ENCODE measurements at regions not wholly inside any gene's neighbourhood (a gene's known extent, or its start where the extent isn't known, plus 50 kb on each side); places are given as distances from the start of the nearest gene placed in this dataset.

DNA sequence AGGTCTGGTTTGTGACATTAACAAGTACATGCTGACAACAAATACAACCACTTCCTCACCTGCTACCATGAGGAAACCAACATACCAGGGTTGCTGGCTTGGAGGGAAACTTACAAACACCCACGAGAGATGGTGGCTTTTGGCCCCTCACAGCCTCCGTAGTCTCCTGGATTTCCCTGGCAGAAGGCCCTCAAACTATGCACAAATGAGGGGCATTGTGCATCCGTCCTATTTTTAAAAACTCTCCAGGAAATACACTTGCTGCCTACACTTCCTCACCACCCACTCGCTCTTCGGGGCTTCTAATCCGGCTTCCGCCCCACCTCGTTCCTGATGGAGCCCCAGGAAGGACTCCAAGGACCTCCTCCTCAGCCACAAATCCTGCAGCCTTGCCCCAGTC lies 355.0 kb upstream of the GATB start:
- DNase-seq (ENCODE audit: low read depth in 2 of 2, low spot score in 1 of 2), result no peak

DNA sequence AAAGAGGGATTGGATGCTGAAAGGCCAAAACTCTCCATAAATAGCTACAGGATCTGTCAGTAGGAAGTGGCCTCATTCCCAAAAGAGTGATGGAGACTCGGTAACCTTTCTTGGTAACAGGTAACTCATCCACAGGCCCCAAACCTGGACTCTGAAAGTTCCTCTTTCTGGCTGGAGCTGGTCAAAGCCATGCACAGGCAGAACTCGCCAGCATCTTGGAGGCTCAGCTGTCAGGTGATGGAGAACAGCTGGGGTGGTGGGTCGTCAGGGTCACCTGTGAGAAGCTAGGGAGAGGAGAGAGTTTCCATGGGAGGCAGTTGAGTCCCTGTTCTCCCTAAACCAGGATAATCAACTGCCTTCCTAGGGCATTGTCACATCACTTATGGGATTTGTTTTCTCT lies 354.3 kb upstream of the GATB start:
- no peak for DNase-seq (ENCODE audit: low read depth in 2 of 2, low spot score in 1 of 2)

DNA sequence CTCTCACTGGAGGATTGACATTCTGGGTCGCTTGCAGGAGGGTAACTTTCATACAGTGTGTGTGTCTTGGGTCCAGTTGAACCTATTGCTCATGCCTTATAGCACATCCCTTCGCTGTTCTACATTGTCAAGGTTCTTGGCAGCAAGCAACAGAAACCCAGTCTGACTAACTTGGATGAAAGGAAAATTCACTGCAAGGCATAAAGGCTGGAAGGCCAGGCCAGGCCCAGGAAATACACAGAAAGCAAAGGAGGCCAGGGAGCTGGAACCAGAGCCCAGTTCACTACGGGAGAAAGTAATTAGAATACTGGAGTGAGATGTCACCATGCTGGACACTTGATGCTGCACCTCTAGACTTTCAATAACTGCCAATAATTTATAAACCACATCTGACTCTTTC lies 353.8 kb upstream of the GATB start:
- DNase-seq (ENCODE audit: low read depth in 2 of 2, low spot score in 1 of 2), result no peak

DNA sequence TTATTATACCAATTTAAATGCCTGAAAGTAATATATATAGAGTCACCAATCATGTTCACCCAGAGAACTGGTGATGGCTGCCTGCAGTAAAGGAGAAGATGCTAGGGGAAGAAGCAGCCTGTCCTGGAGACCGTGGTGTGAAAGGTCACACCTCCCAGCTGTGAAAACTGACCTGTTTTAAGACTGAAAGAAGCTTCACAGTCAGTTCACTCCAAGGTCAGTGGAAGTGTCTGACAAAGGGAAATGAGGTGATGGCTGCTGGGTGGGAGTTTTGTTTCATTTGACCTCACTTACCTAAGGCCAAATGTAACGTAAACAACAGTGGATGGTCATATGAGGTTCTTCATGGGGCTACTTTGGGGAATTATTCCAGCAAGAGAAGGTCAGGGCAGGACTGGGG lies 352.1 kb upstream of the GATB start:
- no peak for DNase-seq (ENCODE audit: low read depth in 2 of 2, low spot score in 1 of 2)

DNA sequence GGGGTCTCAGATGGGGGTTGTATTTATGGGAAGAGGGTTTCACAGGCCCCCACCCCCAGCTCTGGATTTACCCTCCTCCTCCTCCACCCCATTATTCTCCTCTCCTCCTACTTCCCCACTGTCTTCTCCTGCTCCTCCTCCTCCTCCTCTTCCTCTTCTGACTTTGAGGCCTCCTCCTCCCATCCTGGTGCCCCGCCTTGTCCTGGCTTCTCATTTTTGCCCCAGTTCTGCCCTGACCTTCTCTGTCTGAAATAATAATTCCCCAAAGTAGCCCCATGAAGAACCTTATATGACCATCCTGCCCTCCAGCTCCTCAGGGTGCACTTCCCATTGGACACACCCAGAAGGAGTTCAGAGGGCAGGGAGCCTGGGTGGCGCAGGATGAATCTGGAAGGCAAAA lies 351.4 kb upstream of the GATB start:
- DNase-seq (ENCODE audit: low read depth in 2 of 2, low spot score in 1 of 2), result no peak

DNA sequence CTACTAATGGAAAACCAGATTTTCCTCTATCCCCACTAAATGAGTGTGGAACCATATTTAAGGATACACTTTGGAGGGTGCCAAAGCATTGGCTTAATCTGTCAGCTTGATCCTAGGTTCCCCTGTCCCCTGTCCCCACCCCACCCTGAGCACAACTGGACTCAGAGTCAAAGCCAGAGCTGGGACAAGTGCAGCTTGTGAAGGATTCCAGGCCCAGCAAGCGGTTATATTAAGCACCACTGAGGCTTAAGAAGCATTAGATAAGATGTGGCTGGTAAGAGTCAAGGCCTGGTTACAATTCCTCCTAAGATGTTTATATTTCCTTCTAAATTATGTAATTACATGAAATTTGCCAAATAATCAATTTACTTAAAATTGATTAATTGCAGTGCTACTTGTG lies 350.0 kb upstream of the GATB start:
- no peak for DNase-seq (ENCODE audit: low read depth in 2 of 2, low spot score in 1 of 2)

DNA sequence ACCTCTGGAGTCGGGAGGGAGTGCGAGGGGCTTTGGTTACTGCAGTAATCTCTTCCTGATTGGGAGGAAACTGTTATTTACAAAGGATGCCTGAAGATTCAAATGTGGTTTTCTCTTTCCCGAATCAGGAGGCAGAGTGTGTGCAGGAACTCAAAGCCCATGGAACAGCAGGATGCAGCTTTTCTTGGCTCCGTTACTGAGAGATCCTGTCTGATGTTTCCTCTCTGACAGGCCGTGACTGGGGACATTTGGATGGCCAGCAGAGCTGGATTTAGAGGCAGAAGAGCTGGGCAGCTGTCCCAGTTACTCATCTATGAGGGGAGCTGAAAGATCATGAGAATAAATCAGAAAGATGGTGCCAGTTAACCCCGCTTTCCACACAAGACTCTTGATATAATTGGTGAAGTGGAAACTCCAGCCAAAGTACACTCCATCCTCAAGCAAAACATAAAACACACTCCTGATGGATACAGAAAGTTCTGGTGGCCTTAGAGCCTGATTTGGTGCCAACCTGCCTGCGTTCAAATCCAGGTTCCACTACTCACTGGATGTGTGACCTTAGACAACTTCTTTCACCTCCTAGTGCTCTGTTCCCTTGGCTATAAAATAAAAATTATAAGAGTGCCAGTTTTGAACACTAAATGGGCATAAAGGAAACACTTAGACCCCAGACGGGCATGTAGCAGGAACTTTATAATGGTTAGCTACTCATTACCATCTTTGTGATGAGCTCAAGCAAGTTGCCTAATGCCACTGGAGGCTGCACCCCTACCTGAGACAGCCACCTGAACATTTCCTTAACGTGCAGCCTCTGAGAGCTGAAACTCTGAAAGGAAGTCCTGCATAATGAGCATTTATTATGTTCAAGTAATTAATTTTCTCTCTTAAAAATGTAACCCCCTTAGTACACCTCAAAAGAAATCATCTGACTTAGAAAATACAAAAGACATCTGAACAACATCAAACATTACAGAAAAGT lies 349.0 kb upstream of the GATB start:
- DNase-seq (ENCODE audit: low read depth in 2 of 2, low spot score in 1 of 2), result no peak

DNA sequence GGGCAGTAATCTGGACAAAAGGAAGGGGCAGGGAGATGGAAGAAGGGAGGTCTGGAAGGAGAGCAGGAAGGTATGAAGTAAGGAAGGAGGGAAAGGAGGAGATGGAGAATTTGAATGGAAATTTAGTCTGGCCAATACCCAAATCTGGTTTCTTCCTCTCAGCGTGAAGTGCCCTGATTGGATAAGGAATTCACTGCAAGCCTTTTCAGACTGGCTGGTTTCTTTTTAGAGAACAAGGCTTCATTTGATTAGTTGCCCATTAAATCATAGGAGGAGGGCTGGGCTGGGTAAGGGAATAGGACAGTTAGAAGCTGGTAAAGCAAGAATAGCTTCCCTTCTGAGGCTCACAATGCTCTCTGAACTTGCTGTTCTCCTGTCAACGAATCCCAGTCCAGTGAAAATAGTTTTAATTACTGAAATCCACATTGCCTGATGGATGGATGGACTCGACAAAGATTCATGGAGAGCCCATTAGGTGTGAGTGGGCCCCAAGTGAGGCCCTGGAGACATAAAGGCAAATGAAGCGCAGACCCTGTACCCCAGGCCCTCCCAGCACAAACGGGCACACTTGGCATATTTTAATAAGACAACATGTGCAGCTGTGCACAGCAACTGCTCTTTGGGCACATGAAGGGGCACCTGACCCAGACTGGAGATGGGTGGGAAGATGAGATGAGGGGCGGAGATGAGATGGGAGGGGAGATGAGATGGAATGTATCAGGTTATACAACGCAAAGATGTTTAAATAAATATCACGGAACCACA lies 347.1 kb upstream of the GATB start:
- no peak for DNase-seq (ENCODE audit: low read depth in 2 of 2, low spot score in 1 of 2)

DNA sequence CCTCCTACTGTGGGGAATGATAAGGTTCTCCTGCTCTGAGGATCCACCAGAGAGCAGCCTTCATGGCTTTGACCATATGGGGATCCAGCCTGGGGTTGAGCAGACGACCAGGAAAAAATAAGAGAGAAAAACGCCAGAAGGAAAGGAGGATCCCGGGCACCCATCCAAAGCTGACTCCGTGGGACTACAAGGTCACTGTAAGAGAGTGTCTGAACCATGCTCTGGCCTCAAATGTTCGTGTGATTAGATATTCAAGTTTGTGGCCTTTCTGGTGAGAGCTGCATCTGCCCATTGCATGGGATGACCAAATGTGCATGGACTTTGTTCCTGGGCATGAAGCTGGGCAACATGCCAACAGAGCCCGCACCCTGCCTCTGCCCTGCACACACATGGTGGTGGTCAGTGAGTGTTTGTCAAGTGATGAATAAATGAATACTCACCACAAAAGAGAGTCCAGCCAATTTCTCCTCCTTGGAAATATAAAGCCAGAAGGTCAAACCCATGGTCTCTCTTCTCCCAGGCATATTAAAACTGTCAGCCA lies 346.0 kb upstream of the GATB start:
- no peak for DNase-seq (ENCODE audit: low read depth in 2 of 2, low spot score in 1 of 2)

DNA sequence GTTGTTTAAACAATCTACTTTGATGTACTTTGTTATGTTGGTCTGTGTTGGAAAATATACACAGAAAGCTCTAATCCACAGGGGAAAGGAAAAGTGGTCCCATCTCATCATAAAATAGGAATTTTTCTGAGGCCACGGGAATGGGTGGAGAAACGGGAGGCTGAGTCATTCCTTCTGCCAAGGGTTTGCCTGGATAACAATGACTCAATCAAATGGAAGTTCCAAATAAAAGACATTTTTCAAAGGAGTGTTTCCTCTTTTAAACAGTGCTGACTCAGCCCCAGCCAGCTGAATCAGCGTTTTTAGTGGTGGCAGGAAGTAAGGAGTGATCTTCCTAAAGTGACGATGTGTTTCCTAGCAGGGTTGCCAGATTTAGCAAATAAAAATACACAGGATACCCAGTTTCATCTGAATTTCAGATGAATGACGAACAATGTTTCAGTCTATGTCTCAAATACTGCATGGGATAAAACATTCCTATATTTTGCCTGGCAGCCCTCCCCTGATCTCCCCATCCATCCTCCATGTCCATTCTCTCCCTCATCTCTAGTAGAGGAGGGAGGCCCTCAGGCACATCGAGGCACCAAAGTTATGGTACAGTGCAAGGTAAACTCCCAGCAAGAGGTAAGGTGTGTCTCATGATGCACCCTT lies 345.4 kb upstream of the GATB start:
- no peak for DNase-seq (ENCODE audit: low read depth in 2 of 2, low spot score in 1 of 2)

DNA sequence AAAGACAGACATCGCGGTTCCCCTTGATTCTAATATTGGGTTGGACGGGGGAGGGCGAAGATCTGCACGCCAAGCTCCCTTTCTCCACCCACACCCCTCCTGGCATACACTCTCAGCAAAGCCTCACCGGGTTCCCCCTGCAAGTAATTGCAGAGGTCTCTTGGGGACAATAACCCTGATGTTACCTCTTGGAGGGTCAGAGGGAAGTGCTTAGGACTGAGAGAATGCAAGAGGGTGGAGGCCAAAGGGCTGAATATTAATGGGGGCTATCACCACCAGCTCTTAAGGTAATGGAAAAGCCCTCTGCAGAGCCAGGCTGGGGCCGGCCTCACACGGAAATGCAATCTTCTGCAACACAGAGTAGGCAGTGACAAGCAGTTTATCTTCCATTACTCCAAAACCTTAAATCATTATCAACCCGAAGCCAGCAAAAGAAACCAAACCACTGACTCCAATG lies 344.1 kb upstream of the GATB start:
- no peak for DNase-seq (ENCODE audit: low read depth in 2 of 2, low spot score in 1 of 2)

DNA sequence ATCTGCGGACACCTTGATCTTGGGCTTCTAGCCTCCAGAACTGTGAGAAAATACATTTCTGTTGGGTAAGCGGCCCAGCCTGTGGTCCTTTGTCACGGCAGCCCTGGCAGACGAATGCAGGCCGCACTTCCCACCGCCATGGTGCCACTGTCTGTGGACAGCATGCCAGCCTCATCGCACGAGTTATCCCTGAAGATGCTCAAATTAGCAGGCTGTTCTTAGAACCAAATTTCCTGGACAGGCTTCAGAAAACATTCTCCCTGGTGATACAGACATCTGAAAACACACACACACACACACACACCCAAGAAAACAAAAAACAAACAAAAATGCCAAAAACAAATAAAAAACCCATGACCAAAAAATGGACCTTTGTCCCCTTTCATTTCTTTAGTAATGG lies 343.5 kb upstream of the GATB start:
- DNase-seq (ENCODE audit: low read depth in 2 of 2, low spot score in 1 of 2), result no peak

DNA sequence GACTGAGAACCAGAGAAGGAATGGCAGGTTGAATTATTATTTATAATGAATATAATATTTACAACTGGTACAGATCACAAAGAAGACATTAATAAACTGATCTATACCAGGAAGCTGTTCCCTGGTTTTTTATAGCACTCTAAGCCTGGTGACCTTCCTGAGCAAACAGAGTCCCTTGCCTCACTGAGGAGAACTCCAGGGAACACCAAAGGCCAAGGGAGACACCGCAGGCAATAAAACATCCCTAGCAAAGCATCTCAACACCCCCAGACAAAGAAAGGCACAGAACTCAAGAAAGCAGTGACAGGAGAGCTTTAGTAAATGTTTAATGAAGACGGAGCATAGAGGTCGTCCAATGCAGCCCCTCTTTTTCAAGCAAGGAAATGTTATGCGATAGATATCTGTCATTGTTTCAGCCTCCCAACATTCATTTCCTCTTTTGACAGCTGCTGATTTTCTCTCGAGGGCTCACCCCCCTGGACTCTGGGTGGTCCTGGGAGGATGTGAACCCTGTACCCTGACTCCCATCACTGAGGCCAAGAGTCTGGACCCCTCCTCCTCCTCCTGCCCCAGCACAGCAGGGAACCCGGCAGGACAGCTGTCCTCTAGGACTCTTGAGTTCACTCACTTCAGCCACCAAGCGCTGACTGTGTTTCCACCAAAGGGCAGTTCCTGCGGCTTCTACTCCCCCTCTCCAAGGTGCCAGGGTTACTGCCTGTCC lies 342.5 kb upstream of the GATB start:
- no peak for DNase-seq (ENCODE audit: low read depth in 2 of 2, low spot score in 1 of 2)

DNA sequence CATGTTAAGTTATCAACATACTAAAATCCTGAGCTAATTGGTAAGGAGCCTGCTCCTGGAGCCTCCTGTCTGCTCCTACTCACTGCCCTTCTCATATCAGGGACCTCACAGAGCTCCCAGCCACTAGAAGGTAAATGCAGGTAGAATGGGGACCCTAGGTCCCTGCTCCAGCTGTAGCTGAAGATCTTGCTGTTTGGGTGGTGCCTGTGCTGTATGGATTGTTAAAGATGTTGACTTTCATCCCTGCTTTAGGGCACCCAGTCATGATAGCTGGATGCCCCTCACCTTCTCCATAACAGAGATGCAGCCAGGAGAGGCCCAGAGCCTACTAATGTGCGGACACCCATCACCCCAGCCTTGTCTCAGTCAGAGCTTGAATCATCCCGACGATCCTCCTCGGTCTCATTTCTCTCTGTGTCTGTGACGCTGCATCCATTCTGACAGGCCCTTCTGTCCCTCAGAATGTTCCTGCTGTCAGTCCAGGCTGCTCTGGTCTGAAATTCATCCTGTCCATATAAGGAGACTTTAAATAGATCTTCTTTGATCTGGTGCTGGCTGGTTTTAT lies 341.7 kb upstream of the GATB start:
- DNase-seq (ENCODE audit: low read depth in 2 of 2, low spot score in 1 of 2), result no peak

DNA sequence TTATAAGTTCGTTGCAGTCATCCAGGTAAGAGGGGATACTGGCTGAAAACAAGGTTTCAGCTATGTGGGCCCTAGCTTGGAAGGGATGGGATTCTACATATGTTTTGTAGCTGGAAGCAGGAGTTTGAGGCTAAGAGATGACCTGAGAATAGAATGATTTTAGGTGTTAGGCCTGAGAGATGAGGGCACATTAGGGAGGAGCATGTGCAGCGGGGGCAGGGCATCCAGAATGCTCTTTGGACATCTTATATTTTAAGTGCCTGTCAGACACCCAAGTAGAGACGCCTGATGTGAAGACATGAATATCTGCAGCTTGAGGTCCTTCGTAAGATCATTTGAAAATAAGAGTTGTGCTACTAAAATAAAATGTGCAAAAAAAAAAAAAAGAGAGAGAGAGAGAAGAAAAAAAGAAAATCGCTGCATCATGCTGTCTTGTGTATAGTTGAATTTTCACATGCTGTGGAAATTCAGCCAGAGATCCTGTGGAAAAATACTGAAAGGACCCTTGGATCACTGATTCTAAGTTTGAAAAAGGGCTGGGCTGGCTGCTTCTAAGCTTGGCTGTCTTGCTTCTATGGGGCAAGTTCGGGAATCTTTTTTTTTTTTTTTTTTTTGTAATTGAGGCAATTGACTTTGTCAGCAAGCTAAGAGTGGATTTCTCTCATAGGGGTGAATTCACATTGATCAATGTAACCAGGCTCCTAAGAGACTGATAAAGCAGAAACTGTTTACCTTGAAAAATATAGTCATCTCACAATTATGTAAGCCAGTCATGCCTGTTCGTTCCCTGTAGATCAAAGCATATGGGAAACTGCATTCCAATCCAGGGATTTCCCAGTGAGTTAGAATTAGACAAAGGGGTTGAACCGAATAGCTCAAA lies 341.0 kb upstream of the GATB start:
- no peak for DNase-seq (ENCODE audit: low read depth in 2 of 2, low spot score in 1 of 2)

DNA sequence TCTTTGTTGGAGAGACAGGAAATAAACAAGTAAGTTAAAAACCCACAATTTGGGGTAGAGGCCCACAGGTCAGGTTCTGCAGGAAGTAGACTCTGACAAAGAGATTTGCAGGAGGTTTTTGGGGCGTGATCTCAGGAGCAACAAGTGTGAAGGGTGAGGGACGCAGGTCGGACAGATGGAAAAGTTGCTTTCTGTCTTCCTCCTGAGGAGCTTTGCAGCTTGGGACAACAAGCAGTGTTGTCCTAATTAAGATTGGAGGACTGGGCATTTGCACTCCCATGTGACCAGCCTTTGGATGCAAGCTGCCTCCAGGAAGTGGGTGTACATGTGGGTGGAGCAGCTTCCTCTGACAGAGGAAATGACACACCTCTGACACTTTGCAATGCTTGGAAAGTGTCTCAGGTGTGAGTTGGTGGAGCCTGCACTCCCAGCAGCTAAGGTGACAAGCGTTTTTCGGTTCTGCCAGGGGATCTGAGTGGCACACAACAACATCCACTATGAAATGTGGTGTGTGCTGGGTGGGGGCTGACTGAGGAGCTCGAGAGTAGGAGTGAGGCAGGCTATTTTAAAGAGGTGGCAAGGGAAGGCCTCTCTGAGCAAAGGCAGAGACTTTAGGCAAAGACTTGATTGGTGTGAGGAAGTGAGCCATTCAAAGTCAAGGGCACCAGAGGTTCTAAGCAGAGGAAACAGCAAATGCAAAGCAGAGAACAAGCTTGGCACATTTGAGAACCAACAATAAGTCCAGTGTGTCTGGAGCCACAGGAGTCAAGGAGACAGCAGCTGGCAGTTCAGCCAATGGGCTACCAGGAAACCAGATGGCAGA lies 339.8 kb upstream of the GATB start:
- peak; percentile 46 to 59 for DNase-seq (ENCODE audit: low read depth in 2 of 2, low spot score in 1 of 2)

DNA sequence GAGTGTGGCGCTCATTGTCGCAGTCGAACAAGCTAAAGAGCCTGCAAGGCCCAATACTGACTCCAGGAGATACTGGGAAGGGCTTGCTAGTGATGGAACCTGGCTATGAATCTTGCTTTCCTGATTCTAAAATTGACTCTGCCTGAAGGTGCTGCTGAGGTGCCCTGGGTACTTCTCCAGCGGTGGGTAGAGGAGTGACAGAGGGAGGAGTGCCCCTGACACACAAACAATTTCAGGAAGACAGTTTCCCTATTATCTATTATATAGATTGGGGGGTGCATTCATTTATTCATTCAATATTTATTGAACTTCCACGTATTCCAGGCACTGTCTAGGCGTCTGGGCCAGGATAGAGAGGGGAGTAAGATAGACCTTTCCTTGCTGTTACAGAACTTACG lies 339.2 kb upstream of the GATB start:
- DNase-seq (ENCODE audit: low read depth in 2 of 2, low spot score in 1 of 2), result no peak

DNA sequence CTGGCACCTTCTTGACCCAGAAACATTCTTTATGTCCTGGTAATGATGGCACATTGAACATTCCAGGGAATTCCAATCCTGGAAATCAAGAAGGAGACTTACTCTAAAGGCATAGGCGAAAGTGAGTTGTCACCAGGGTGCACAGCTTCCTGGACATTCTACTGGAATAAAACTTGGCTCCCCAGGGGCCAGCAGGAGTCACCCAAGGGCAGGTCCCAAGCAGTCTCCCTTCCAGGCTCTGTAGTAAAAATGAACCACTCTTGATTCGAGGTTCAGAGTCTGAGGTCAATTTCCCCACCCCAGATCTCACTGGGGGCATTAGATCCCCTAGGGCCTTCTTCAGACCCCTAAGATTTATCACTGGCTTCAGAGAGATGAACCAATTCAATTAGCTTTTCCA lies 338.7 kb upstream of the GATB start:
- DNase-seq (ENCODE audit: low read depth in 2 of 2, low spot score in 1 of 2), result no peak

DNA sequence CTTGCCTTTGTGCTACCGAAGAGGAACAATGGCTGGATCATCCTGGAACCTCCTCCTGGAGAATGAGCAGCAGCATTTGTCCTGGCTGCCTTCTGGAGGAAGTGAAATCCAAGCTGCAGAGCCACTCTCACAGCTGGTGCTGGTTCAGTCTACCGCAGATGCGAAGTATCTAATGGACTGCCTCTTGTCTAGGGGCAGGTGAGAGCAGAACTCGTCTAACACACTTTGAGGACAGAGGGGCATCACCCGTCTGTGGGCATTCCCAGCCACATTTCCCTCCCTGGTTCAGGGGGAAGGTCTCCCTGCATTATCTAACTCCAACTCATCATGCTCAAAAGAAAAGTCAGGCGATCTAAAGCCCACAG lies 338.2 kb upstream of the GATB start:
- DNase-seq (ENCODE audit: low read depth in 2 of 2, low spot score in 1 of 2), result no peak

All from stimulated activated CD8-positive, alpha-beta memory T cell treated with anti-CD3 and anti-CD28 coated beads, Interleukin-4, amount 100 ng/mL, for 4 hours (primary cell).